GM12878 (cell line): ENCODE measurements at regions not wholly inside any gene's neighbourhood (a gene's known extent, or its start where the extent isn't known, plus 50 kb on each side); places are given as distances from the start of the nearest gene placed in this dataset.

Source experiments
- ATAC-seq: fragments of 200-7000 bp; cut with Tn5 transposase; 3 replicates; pipeline ENCODE4 v1.9.1; 2020; ENCODE audit warnings: mild to moderate bottlenecking, moderate library complexity
- BruUV-seq: library from RNA; stranded (reverse); fragments of 400-500 nt; replicated peaks from 2 replicates; lab custom pipeline; 2021; lab: Mats Ljungman, UMichigan
- CTCF ChIA-PET: fragments of 300-600 bp; sonication (Branson Sonifier 250); formaldehyde crosslinking; extraction: SDS; loops from one replicate; lab custom pipeline; 2021; ENCODE audit warnings: inconsistent platforms; lab: Yijun Ruan, JAX
- POLR2A ChIA-PET: fragments of 350-600 bp; formaldehyde crosslinking; extraction: SDS; loops from one replicate; lab custom pipeline; 2021; ENCODE audit warnings: inconsistent platforms; lab: Charles Lee
- RAD21 ChIA-PET: fragments of 300-600 bp; sonication (Branson Sonifier 250); formaldehyde crosslinking; loops from one replicate; lab custom pipeline; 2023; ENCODE audit warnings: antibody characterized with exemption; ENCODE audit not compliant: unreplicated experiment; lab: Charles Lee
- SMC1A ChIA-PET: fragments of 300-600 bp; sonication (Branson Sonifier 250); formaldehyde crosslinking; loops from one replicate; lab custom pipeline; 2023; ENCODE audit not compliant: unreplicated experiment, uncharacterized antibody; lab: Charles Lee
- DNase-seq: peaks from one replicate; pipeline ENCODE4 v3.0.0-alpha.2; 2011; ENCODE audit warnings: low read depth, low spot score
- FAIRE-seq: peaks from 3 replicates; lab custom pipeline; 2011; peaks lifted over from hg19 to GRCh38; lab: Jason Lieb, UNC
- H2AFZ ChIP-seq: 2 replicates; pipeline ENCODE4 v1.6.0; 2011; ENCODE audit warnings: low read depth, low read length, control low read depth; ENCODE audit not compliant: control insufficient read depth
- H3K27ac ChIP-seq: 2 replicates; pipeline ENCODE4 v1.5.1; 2011; ENCODE audit warnings: control low read depth; ENCODE audit not compliant: control insufficient read depth, insufficient read depth
- H3K27me3 ChIP-seq, 2 experiments: replicated peaks in 1 of 2; 2 replicates each; pipeline versions ENCODE4 v1.6.0 to v1.6.1; 2011; ENCODE audit warnings: low read length in 1 of 2; ENCODE audit not compliant: control insufficient read depth in 2 of 2, insufficient read depth in 2 of 2
- H3K36me3 ChIP-seq, 2 experiments: 2 replicates each; pipeline ENCODE4 v1.5.1; 2011; ENCODE audit warnings: low read length in 1 of 2; ENCODE audit not compliant: control insufficient read depth in 2 of 2, insufficient read depth in 2 of 2
- H3K4me1 ChIP-seq: 2 replicates; pipeline ENCODE4 v1.6.1; 2011; ENCODE audit warnings: mild to moderate bottlenecking, low read length, moderate library complexity, mixed read lengths; ENCODE audit not compliant: control insufficient read depth, insufficient read depth
- H3K4me2 ChIP-seq: 2 replicates; pipeline ENCODE4 v1.6.0; 2011; ENCODE audit warnings: control low read depth; ENCODE audit not compliant: control insufficient read depth, insufficient read depth
- H3K4me3 ChIP-seq: fragments of 200-600 bp; sonication (generic); 2 replicates; pipeline ENCODE4 v1.5.1; 2016
- H3K79me2 ChIP-seq: 2 replicates; pipeline ENCODE4 v1.6.0; 2011; ENCODE audit warnings: low read length; ENCODE audit not compliant: control insufficient read depth, insufficient read depth
- H3K9ac ChIP-seq: 2 replicates; pipeline ENCODE4 v1.8.0; 2011; ENCODE audit warnings: low read length, control low read depth, mixed read lengths; ENCODE audit not compliant: control insufficient read depth, insufficient read depth
- H3K9me3 ChIP-seq: replicated peaks from 3 replicates; pipeline ENCODE4 v1.5.1; 2011; ENCODE audit warnings: mild to moderate bottlenecking, low read length; ENCODE audit not compliant: control insufficient read depth, insufficient read depth
- H4K20me1 ChIP-seq: 2 replicates; pipeline ENCODE4 v1.6.0; 2011; ENCODE audit not compliant: control insufficient read depth, insufficient read depth
- ATF3 ChIP-seq: IDR thresholded peaks from 2 replicates; pipeline ENCODE4 v1.6.1; 2011; ENCODE audit warnings: low read depth, mild to moderate bottlenecking, low read length, moderate library complexity, borderline replicate concordance; ENCODE audit errors: extremely low read depth
- ATF7 ChIP-seq: fragments of 450-650 bp; IDR thresholded peaks from 2 replicates; pipeline ENCODE4 v1.6.1; 2016; ENCODE audit warnings: low read depth, mild to moderate bottlenecking
- CHD1 ChIP-seq: IDR thresholded peaks from 2 replicates; pipeline ENCODE4 v1.6.1; 2012; ENCODE audit warnings: low read depth, low read length, improper control_type of control experiment
- IKZF2 ChIP-seq, 2 experiments: fragments of 450-650 bp; IDR thresholded peaks; 2 replicates each; pipeline ENCODE4 v1.6.1; 2017; ENCODE audit warnings: mild to moderate bottlenecking in 2 of 2, moderate library complexity in 2 of 2
- MLLT1 ChIP-seq: fragments of 450-650 bp; IDR thresholded peaks from 2 replicates; pipeline ENCODE4 v1.6.1; 2016; ENCODE audit warnings: mild to moderate bottlenecking
- NFIC ChIP-seq: IDR thresholded peaks from 2 replicates; pipeline ENCODE4 v1.6.1; 2012; ENCODE audit warnings: low read depth, mild to moderate bottlenecking, inconsistent platforms, low read length, moderate library complexity
- SMAD1 ChIP-seq: fragments of 450-650 bp; IDR thresholded peaks from 2 replicates; pipeline ENCODE4 v1.6.1; 2018; ENCODE audit warnings: mild to moderate bottlenecking, low read depth; ENCODE audit not compliant: partially characterized antibody
- ZBTB40 ChIP-seq: fragments of 450-650 bp; IDR thresholded peaks from 2 replicates; pipeline ENCODE4 v1.6.1; 2016; ENCODE audit warnings: mild to moderate bottlenecking, moderate library complexity, borderline replicate concordance
- WGBS: methylation state at CpG from one replicate; pipeline ENCODE4 v1.1.6; 2016; ENCODE audit warnings: low lambda C conversion rate; ENCODE audit not compliant: insufficient replicate concordance, insufficient coverage; ENCODE audit errors: missing lambda C conversion rate; 5-methylcytosine and 5-hydroxymethylcytosine counted together
- in situ Hi-C: fragments of 300-500 bp; cut with MboI; formaldehyde crosslinking; loops from 9 replicates; pipeline ENCODE4 v1.14.3; 2018; ENCODE audit warnings: mixed read lengths
- intact Hi-C: fragments of 100-400 bp; cut with micrococcal nuclease; formaldehyde crosslinking; loops from one replicate; pipeline ENCODE4 v1.14.2; 2022; ENCODE audit not compliant: unreplicated experiment

GRCh38 chr13:73981595-73981994 lies 152.6 kb downstream of the KLF12 start:
- H3K4me2 ChIP-seq, result no peak overlapping the region
- no peak overlapping the region for H3K9ac ChIP-seq
- in situ Hi-C loops, result no loop called here
- no peak for ATAC-seq
- 74% methylated on average over 4 of the region's 4 CpGs for WGBS
- H4K20me1 ChIP-seq, result no peaks in the 10 kb centered on the region
- no peak for TF ChIP-seq IKZF2 (IDR thresholded peaks at IDR 0.05)
- TF ChIP-seq ATF3, result no peak
- TF ChIP-seq NFIC, result no peak
- TF ChIP-seq ATF7, result no peak
- no peak for TF ChIP-seq CHD1
- no peak for TF ChIP-seq MLLT1
- no peak for TF ChIP-seq ZBTB40
- TF ChIP-seq SMAD1, result no peak
- TF ChIP-seq, all 136 proteins: peak for 0
- ChIA-PET SMC1A (no interaction called here), RAD21 (no interaction called here), CTCF (no interaction called here), POLR2A (no interaction called here)
- no TSS peak for BruUV-seq
- H3K27me3 ChIP-seq, result no peaks in the 10 kb centered on the region
- no peak overlapping the region for H2AFZ ChIP-seq
- no peak overlapping the region for H3K4me3 ChIP-seq
- H3K4me1 ChIP-seq, result no peaks in the 10 kb centered on the region
- no peaks in the 10 kb centered on the region for H3K9me3 ChIP-seq
- no peak overlapping the region for H3K27ac ChIP-seq
- H3K36me3 ChIP-seq, result 0 out of 4 replicates have a peak, but pooled peaks cover 0 to 4% of the 10 kb centered on the region in 2 experiments
- DNase-seq (no peak), FAIRE-seq (no peak)
- intact Hi-C loops, result no loop called here
- H3K79me2 ChIP-seq, result no peaks in the 10 kb centered on the region
